NOMO-1 (cell line): ENCODE measurements at regions not wholly inside any gene's neighbourhood (a gene's known extent, or its start where the extent isn't known, plus 50 kb on each side); places are given as distances from the start of the nearest gene placed in this dataset.

ENCODE experiments used
- DNase-seq, 2 experiments: peaks; one replicate each; lab custom pipeline; 2025; ENCODE audit not compliant: unreplicated experiment in 2 of 2; lab: John Stamatoyannopoulos, UW

GRCh38 chr2:30367232-30368070 lies 79.6 kb upstream of the LCLAT1 start:
- DNase-seq, result no peak

- DNase-seq, result no peak
Measured at GRCh38 chr2:30368258-30368657, 78.8 kb upstream of the LCLAT1 start.

GRCh38 chr2:30371028-30371689 lies 75.9 kb upstream of the LCLAT1 start:
- DNase-seq, result no peak

GRCh38 chr2:30371772-30372373 lies 75.2 kb upstream of the LCLAT1 start:
- DNase-seq, result no peak

- DNase-seq, result no peak
Measured at GRCh38 chr2:30372826-30373225, 74.2 kb upstream of the LCLAT1 start.

GRCh38 chr2:30373881-30374302 lies 73.2 kb upstream of the LCLAT1 start:
- no peak for DNase-seq

- DNase-seq, result no peak
Measured at GRCh38 chr2:30374380-30374779, 72.7 kb upstream of the LCLAT1 start.

- no peak for DNase-seq
Measured at GRCh38 chr2:30375915-30376314, 71.1 kb upstream of the LCLAT1 start.

- no peak for DNase-seq
Measured at GRCh38 chr2:30379481-30379880, 67.6 kb upstream of the LCLAT1 start.

- DNase-seq, result no peak
Measured at GRCh38 chr2:30380824-30381223, 66.2 kb upstream of the LCLAT1 start.

GRCh38 chr2:30382162-30382783 lies 64.8 kb upstream of the LCLAT1 start:
- no peak for DNase-seq

GRCh38 chr2:30382995-30383394 lies 64.1 kb upstream of the LCLAT1 start:
- no peak for DNase-seq

- no peak for DNase-seq
Measured at GRCh38 chr2:30385327-30385726, 61.7 kb upstream of the LCLAT1 start.

GRCh38 chr2:30392097-30392496 lies 54.9 kb upstream of the LCLAT1 start:
- no peak for DNase-seq

GRCh38 chr2:30393510-30393909 lies 53.5 kb upstream of the LCLAT1 start:
- DNase-seq, result no peak

- DNase-seq, result no peak
Measured at GRCh38 chr2:30394096-30394495, 53.0 kb upstream of the LCLAT1 start.

- DNase-seq, result no peak
Measured at GRCh38 chr2:30396436-30397232, 50.4 kb upstream of the LCLAT1 start.
